D721Med (cell line): ENCODE measurements at regions not wholly inside any gene's neighbourhood (a gene's known extent, or its start where the extent isn't known, plus 50 kb on each side); places are given as distances from the start of the nearest gene placed in this dataset.

ENCODE experiments used
- DNase-seq: peaks from one replicate; pipeline ENCODE4 v3.0.0; 2011; ENCODE audit warnings: low spot score; ENCODE audit not compliant: insufficient read length
- FAIRE-seq: peaks from 2 replicates; lab custom pipeline; 2011; peaks lifted over from hg19 to GRCh38; lab: Jason Lieb, UNC
- TF ChIP-seq, protein P1 (sequence below): IDR thresholded peaks from 2 replicates; pipeline ENCODE4 v1.5.1; 2012; ENCODE audit warnings: mild to moderate bottlenecking, control low read depth; ENCODE audit not compliant: insufficient read depth; ENCODE audit errors: missing control alignments

DNA sequence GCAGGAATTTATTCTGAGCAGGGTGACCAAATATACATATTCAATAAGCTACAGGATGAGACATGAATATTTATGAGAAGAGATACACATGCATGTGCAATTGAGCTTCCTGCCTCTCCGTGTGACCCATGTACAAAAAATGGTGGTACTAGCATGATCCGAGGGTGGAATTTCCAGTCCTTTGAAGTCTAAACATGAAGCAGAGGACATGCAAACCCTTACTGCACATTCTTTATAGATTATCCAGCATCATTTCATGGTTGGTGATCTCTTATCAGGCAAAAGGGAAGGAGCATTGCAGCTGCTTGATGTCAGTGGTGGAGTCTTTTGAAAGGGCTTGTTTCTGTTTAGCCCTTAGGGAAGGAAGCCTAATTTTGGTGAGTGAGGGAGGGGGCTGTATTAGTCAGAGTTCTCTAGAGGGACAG is 448.6 kb downstream of the SETD4 start:
- FAIRE-seq = no peak
- TF ChIP-seq, protein P1, sequence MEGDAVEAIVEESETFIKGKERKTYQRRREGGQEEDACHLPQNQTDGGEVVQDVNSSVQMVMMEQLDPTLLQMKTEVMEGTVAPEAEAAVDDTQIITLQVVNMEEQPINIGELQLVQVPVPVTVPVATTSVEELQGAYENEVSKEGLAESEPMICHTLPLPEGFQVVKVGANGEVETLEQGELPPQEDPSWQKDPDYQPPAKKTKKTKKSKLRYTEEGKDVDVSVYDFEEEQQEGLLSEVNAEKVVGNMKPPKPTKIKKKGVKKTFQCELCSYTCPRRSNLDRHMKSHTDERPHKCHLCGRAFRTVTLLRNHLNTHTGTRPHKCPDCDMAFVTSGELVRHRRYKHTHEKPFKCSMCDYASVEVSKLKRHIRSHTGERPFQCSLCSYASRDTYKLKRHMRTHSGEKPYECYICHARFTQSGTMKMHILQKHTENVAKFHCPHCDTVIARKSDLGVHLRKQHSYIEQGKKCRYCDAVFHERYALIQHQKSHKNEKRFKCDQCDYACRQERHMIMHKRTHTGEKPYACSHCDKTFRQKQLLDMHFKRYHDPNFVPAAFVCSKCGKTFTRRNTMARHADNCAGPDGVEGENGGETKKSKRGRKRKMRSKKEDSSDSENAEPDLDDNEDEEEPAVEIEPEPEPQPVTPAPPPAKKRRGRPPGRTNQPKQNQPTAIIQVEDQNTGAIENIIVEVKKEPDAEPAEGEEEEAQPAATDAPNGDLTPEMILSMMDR = no peak
- DNase-seq = no peak

DNA sequence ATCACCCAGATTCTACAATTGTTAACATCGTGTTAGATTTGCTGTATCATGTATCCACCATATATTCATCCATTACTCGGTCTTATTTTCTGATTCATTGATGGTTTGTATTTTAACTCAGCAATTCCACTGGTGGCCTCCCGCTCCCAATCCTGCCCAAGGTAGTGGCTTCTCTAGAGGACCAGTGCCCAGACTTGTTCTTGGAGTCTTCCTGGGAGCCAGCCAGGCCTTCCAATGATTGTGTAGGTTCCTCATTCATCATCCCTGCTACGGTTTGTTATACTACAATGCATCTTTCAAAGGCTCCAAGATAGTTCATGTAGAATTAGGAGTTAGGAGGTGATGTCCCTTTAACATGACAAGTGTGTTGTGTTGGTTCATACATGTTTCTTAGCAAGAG is 451.1 kb downstream of the SETD4 start:
- TF ChIP-seq, protein P1 = no peak
- FAIRE-seq (no peak), DNase-seq (no peak)

DNA sequence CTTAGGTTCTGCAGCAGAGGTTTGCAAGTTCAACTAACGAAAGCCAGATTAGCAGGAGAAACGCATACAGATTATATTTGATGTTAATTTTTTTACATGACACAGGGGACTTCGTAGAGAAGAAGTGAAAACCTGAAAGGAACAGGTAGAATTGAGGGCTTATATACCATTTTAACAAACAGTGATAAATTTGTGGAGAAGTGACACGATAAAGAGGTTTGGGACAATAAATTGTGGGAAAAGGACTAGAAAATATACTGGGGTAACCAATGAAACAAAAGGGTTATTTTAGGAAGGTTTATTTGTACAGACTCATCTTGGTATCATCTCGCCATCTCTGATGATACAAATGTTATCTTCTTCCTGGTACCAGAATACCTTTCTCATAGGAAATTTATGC is 452.9 kb downstream of the SETD4 start:
- FAIRE-seq = no peak
- no peak for DNase-seq

DNA sequence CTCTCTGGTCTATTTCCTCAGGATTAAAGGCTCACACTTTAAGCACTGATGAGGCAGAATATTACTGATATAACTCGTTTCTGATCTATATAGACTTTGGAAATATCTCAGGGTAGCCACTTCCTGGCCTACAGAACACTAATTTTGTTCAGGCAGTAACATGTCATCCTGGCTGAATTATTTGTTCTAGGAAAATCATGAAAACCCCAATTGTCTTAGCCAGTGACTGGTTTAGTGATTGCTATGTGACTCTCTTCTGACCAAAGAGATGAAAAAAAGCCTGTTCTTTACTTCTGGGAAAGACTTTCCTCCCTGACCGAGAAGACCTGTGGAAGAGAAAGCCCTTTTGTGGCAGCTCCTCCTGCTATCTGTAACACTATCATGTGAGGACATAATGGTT is 453.7 kb downstream of the SETD4 start:
- TF ChIP-seq, protein P1 = no peak
- FAIRE-seq (no peak), DNase-seq (no peak)

More for the DNA sequence above, 452.9 kb downstream of the SETD4 start:
- TF ChIP-seq, protein P1 = no peak

DNA sequence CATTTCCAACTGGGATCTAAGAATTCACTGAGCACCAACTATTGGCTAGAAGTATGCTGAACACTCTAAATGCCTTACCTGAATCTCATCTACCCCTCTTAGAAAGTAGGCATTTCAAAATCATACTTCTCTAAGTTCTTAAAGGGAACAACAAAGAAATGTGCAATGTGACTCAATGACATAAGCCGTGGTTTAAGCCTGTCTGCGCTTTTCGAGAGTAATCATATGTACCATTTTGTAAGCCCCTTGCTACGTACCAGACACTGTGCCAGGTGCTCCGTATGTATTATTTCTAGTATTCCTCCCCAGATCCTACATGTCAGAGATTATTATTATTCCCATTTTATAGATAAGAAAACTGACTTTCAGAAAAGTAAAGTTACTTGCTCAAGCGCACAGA is 454.2 kb downstream of the SETD4 start:
- FAIRE-seq (no peak), DNase-seq (no peak)
- TF ChIP-seq, protein P1 = no peak

DNA sequence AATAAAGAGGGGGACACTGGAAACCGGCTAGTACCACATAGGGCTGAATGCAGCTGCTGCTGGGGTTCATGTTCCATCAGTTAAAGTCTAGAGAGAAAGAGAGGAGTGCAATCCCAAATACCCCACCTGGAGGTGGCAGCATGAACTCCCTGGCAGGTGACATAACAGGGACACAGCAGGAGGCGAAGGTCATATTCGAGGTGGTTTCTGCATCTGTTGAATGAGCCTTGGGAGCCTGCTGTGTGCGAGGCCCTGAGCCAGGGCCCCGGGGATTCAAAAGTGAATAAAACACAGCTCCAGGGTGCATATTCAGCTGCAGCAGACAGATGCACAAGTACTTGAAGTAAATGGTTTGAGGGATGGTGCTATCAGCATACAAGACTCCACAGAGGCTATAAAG is 456.8 kb downstream of the SETD4 start:
- DNase-seq = no peak
- TF ChIP-seq, protein P1 = no peak
- no peak for FAIRE-seq

DNA sequence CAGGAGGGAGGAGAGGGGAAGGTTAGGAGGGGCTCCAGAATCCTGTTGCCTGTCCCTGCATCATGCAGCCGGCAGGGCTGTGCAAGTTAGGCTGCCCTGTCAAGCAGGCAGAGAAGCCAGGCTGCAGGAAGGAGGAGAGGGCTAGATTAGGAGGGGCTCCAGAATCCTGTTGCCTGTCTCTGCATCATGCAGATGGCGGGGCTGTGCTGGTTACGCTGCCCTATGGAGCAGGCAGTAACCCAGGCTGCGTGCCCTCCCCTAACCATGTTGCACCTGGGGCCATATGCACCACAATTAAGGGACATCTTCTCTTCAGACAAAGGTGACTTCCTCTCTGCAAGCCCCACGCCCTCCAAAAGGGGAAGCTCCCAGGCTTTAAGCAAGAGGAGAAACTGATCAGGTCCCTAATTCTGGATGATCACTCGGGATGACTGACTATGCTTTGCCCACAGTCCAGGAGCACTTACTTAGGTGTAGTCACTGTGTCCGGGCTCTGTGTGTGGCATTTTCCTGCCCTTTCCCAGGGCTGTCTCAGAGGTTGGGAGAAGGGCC is 457.4 kb downstream of the SETD4 start:
- FAIRE-seq (no peak), DNase-seq (no peak)
- TF ChIP-seq, protein P1 = no peak
